T follicular helper cell (primary cell): ENCODE measurements at regions not wholly inside any gene's neighbourhood (a gene's known extent, or its start where the extent isn't known, plus 50 kb on each side); places are given as distances from the start of the nearest gene placed in this dataset.

ENCODE experiments used
- DNase-seq: peaks from one replicate; pipeline ENCODE4 v3.0.0-alpha.2; 2020; ENCODE audit warnings: low read depth

- no peak for DNase-seq
Measured at GRCh38 chr12:92000597-92000996, 145.0 kb downstream of the BTG1 start.

DNA sequence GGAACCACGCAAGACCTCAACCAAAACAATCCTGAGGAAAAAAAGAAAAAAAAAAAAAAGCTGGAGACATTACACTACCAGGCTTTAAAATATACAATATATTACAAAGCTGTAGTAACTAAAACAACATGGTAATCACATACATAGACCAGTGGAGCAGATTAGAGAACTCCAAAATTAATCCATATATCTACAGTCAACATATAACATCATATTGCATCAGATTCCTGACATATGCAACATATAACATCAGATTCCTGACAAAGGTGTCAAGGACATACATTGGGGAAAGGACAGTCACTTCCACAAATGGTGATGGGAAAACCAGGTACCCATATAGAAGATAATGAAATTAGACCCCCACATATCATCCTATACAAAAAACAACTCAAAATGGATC lies 145.8 kb downstream of the BTG1 start:
- DNase-seq: no peak

GRCh38 chr12:91998316-91998715 lies 147.3 kb downstream of the BTG1 start:
- no peak for DNase-seq

- no peak for DNase-seq
Measured at GRCh38 chr12:91994208-91994797, 151.3 kb downstream of the BTG1 start.

- no peak for DNase-seq
Measured at GRCh38 chr12:91993287-91994017, 152.2 kb downstream of the BTG1 start.

DNA sequence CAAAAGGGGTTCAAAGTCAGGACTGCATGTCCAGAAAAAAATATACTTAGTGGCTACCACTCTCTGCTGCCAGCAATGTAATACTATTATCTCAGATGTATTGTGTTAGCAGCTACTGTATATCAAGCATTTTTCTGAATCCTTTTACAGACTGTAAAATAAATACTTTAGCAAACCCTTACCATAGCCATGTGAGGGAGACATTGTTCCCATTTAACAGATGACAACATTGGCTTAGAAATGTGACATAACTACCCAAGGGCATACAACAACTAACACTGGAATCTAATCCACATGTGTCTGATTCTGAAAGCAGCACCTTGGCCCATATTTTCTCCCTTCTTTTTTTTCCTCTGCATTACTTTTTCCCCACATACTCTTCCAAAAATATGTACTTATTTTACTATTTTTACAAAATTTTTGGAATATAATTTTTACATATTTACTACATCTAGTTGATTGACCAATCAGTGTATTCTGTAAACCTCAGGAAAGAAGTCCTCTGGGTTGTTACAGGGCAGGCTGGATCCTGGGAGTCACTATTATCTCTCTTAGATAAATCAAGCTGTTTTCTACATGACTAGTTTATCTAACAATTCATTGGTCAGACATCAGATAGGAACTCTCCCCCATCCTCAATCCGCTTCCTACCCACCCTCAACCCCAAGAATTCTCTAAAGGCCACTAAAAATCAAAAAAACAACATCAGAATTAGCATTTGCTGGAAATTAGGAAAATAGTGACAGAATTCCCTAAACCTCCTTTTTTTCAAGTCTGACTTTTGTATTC lies 154.1 kb downstream of the BTG1 start:
- no peak for DNase-seq

DNA sequence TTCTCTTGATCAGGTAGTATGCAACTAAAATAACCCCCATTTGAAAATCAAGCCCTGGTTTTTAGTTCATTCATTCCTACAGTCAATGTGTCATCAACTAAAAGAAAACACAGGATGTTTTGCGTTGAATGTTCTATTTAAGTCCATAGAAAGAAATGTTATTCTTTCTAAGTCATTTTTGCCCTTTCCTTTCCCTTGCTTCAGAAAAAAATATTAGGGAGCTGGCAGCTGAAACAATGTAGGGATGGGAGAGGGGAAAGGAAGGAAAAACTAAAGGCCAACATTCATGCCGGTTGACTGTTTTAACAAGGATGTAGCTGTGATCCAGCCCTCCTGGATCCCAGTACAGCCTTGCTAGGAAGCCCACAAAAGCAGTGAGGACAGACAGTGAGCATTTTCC lies 155.1 kb downstream of the BTG1 start:
- no peak for DNase-seq

DNA sequence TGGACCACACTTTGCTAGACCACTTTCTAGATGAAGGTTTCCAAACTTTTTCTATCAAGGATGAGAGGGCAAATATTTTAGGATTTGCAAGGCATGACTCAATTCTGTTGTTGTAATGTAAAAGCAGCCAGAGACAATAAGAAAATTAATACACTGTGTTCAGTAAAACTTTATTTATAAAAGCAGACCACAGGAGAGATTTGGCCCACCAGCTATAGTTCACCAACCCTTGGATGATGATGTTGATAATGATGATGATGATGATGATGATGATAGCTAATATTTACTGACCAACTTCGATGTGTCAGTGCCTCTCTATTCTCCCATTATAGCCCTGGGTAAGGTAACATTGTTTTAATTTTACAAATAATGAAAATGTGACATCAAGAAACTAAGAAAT lies 156.5 kb downstream of the BTG1 start:
- no peak for DNase-seq

DNA sequence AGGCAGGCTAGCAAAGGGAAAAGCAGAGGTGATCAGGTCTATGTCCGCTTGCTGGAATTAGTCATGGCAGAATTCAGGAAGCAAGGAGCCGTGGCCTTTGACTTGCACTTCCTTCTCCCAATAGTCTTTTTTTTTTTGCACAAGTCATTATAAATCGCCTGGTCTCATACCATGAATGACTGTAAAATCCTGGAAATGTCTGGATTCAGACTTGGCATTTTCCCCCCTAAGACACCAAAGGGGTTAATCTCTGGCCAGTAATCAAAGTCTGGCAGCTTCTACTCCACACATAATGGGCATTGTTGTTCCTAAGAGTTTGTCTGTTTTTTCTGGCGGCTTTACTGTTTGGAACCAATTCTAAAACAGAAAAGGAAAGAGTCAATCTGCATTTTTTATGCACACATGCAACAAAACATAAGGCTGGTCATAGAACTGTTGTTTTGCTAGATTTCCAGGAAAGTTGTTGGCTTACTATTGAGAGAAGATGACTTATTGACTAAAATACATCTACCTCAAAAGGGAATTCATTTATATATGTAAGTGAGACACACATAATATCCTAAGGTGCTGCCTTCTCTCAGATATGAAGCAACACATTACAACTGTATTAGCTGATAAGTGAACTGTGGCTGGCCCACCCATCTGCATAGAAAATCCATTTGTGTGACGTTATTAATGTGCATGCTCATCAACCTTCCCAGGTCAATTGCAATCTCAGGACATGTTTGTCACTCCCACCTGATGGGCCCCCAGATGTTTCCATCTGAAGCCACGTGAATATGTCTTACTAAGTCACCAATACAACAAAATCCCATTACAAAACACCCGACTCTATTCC lies 157.3 kb downstream of the BTG1 start:
- DNase-seq: no peak

DNA sequence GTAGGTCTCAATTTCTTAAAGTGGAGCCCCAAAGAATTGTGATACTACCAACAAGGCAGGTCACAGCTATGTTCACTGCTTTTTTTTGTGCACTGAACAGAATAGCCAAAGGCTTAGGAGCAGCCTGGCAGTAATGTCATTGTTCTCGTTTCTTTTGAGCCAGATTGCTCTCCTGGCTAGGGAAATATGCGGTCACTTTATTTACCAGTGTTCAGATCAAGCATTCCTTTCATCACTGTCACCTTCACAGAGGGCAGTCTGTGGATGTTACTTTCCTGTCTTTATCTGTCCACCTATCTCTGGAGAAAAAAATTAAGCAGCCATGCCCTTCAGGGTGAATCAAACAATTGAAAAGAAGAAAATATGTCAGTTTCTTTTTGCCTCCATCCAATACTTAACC lies 159.6 kb downstream of the BTG1 start:
- DNase-seq: no peak

GRCh38 chr12:91985002-91985787 lies 160.5 kb downstream of the BTG1 start:
- no peak for DNase-seq

GRCh38 chr12:91984556-91984955 lies 161.1 kb downstream of the BTG1 start:
- DNase-seq: no peak

DNA sequence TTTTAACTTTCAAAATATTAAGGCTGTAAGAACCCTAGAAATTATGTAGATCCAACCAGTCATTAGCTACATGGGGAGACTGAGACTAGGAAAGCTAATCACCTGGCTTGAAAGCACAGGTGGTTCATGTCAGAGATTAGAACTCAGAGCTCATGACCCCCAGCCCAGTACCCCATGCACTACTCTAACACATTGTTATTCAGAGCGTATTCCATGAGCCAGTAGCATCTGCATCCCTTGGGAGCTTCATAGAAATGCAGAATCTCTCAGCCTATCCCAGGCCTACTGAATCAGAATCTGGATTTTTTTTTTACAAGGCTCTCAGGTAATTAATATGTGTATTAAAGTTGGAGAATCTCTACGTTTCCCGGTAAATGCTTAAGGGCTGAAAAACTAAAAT lies 161.7 kb downstream of the BTG1 start:
- DNase-seq: no peak

DNA sequence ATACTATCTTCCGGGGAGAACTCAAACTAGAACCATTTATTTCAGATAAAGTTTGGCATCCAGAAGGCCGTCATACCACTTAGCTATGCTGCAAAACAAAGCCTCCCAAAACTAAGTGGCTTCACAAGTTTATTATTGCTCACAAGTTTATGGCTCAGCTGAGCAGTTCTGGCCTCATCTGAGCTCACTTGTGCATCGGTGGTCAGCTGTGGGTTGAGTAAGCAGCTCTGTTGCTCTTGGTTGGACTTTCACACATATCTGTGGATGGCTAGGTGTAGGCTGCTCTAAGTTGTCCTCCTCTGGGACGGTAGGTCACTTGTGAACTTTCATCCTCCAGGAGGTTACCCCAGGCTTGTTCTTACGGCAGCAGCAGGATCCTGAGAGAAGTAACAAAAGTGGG lies 162.7 kb downstream of the BTG1 start:
- DNase-seq: no peak

GRCh38 chr12:91980389-91980821 lies 165.2 kb downstream of the BTG1 start:
- DNase-seq: no peak

DNA sequence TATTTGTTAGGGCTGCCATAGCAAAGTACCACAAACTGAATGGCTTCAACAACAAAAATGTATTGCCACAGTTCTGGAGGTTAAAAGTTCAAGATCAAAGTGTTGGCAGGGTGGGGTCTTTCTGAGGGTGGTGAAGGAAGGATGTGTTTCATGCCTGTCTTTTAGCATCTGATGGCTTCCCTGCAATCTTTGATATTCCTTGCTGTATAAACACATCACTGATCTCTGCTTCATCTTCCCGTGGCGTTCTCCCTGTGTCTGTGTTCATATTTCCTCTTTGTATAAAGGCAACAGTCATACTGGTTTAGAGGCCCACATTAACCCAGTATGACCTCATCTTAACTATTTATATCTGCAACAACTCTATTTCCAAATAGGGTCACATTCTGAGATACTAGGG lies 167.5 kb downstream of the BTG1 start:
- DNase-seq: peak; percentile 38

DNA sequence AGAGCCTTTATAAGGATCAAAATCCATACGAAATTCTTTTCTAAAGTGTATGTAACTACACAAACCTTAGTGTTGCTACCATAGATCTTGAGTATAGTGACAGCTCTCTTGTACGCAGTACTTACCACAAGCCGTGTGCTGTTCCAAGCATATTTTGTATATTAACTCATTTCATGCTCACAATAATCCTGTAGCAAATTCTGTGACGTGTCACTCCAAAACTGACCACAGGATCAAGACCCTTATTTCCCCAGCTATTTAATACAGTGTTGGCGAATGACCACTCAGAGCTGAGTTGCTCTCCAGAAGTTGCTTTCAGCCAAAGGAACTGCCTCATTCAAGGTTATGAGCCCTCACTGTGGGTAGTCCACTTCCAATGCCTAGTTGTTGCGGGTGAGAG lies 169.8 kb downstream of the BTG1 start:
- DNase-seq: no peak

DNA sequence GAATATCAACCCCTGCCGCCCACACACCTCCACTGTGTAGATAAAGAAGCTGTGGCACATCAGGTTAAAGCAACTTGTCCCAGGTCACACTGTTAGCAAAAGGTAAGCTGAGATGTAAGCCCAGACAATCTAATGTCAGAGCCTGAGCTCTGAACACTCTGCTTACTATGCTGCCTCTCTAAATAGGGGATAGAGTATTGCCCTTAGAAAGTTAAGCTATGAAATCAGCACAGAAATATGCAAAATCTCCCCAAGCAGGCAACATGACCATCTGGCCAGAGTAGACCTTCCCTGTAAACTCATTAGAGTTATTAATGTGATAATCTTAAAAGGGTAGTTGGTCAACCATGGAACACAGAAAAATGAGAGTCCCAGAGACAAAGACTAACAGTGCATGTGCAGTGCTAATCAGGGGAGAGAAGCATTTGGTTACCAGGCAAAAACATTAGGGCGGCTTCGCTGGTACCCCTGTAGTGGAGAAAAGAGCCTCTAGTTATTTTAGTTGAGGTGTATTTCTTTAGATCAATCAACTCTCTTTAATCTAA lies 171.0 kb downstream of the BTG1 start:
- no peak for DNase-seq

DNA sequence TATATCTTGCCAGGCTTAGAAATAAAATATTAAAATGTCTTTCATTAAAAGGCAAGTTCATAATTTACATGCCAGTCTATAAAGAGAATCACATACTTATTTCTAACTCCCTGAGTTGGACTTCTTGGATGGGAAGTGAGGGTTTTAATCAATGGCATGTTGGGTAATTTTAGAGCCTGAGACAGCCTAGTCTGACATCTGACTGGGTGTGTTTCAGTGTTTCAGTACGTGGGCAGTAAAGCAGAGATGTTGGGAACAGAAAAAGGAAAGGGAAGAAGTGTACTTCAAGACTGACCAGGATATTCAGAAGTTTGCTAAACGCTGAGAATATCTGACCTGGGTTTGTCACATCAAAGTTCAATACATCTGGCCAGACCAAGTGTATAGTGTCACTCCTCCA lies 171.8 kb downstream of the BTG1 start:
- no peak for DNase-seq

- DNase-seq: no peak
Measured at GRCh38 chr12:91972896-91973295, 172.8 kb downstream of the BTG1 start.

- DNase-seq: no peak
Measured at GRCh38 chr12:91968777-91969171, 176.9 kb downstream of the BTG1 start.
